ENCODE measurements at regions not wholly inside any gene's neighbourhood (a gene's known extent, or its start where the extent isn't known, plus 50 kb on each side); places are given as distances from the start of the nearest gene placed in this dataset.

GRCh38 chr4:175450446-175450845 is 361.6 kb downstream of the GPM6A start:
- no peaks in the 10 kb centered on the region for H3K9me2 ChIP-seq (ENCODE audit: insufficient read depth, low read length)
- H4K20me1 ChIP-seq (ENCODE audit: insufficient read depth, low read length): no peaks in the 10 kb centered on the region
- H2AFZ ChIP-seq (ENCODE audit: low read length): no peak overlapping the region
- H3K9me3 ChIP-seq (ENCODE audit: low read length): peaks cover 13% of the 10 kb centered on the region; the same call in 1 of the 2 replicates
- H3K4me2 ChIP-seq (ENCODE audit: low read length): no peak overlapping the region
- TF ChIP-seq, protein P1, sequence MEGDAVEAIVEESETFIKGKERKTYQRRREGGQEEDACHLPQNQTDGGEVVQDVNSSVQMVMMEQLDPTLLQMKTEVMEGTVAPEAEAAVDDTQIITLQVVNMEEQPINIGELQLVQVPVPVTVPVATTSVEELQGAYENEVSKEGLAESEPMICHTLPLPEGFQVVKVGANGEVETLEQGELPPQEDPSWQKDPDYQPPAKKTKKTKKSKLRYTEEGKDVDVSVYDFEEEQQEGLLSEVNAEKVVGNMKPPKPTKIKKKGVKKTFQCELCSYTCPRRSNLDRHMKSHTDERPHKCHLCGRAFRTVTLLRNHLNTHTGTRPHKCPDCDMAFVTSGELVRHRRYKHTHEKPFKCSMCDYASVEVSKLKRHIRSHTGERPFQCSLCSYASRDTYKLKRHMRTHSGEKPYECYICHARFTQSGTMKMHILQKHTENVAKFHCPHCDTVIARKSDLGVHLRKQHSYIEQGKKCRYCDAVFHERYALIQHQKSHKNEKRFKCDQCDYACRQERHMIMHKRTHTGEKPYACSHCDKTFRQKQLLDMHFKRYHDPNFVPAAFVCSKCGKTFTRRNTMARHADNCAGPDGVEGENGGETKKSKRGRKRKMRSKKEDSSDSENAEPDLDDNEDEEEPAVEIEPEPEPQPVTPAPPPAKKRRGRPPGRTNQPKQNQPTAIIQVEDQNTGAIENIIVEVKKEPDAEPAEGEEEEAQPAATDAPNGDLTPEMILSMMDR (conservative IDR thresholded peaks at IDR 0.05; ENCODE audit: low read length): no peak
- TF ChIP-seq EZH2phosphoT487 (IDR thresholded peaks at IDR 0.05; ENCODE audit: borderline replicate concordance, low read depth, low read length): no peak
- H3K4me1 ChIP-seq (ENCODE audit: insufficient read depth, low read length, poor library complexity, severe bottlenecking): no peaks in the 10 kb centered on the region
- no peak overlapping the region for H3K4me3 ChIP-seq (ENCODE audit: low read depth, low read length, poor library complexity, severe bottlenecking)
- ChIA-PET POLR2A (no interaction called here), CTCF (ENCODE audit: unreplicated experiment) (no interaction called here)
- intact Hi-C loops (cut with micrococcal nuclease; ENCODE audit: unreplicated experiment): no loop called here
- no TSS peak for BruUV-seq (replicated peaks)
- no peaks in the 10 kb centered on the region for H3K79me2 ChIP-seq (ENCODE audit: insufficient read depth, low read depth, low read length)
- DNase-seq (ENCODE audit: low spot score): no peak
- H3K36me3 ChIP-seq (ENCODE audit: insufficient read depth, low read length): no peaks in the 10 kb centered on the region; the same call in 1 of the 2 replicates
- H3K27ac ChIP-seq (ENCODE audit: low read depth, low read length, poor library complexity, severe bottlenecking): no peak overlapping the region

- TF ChIP-seq, protein P1 (conservative IDR thresholded peaks at IDR 0.05; ENCODE audit: low read length): no peak
- no peak for TF ChIP-seq EZH2phosphoT487 (IDR thresholded peaks at IDR 0.05; ENCODE audit: borderline replicate concordance, low read depth, low read length)
- Histone ChIP-seq H3K27ac (ENCODE audit: low read depth, low read length, poor library complexity, severe bottlenecking) (no peak overlapping the region), H3K79me2 (ENCODE audit: insufficient read depth, low read depth, low read length) (no peaks in the 10 kb centered on the region), H3K9me2 (ENCODE audit: insufficient read depth, low read length) (no peaks in the 10 kb centered on the region), H3K4me2 (ENCODE audit: low read length) (no peak overlapping the region), H3K9me3 (ENCODE audit: low read length) (peaks cover 20% of the 10 kb centered on the region; the same call in 1 of the 2 replicates), H3K36me3 (ENCODE audit: insufficient read depth, low read length) (no peaks in the 10 kb centered on the region; the same call in 1 of the 2 replicates), H3K4me3 (ENCODE audit: low read depth, low read length, poor library complexity, severe bottlenecking) (no peak overlapping the region), H2AFZ (ENCODE audit: low read length) (no peak overlapping the region), H4K20me1 (ENCODE audit: insufficient read depth, low read length) (no peaks in the 10 kb centered on the region), H3K4me1 (ENCODE audit: insufficient read depth, low read length, poor library complexity, severe bottlenecking) (no peaks in the 10 kb centered on the region)
- CTCF ChIA-PET (ENCODE audit: unreplicated experiment): no interaction called here
- DNase-seq (ENCODE audit: low spot score): no peak
- POLR2A ChIA-PET: interaction anchor here (1.4 kb wide), 1 partner anchor 12 kb away, joined by 4 read pairs; no protein-coding TSS in a partner anchor
- BruUV-seq (replicated peaks): no TSS peak
- intact Hi-C loops (cut with micrococcal nuclease; ENCODE audit: unreplicated experiment): no loop called here
Measured at GRCh38 chr4:175451238-175451965, 360.7 kb downstream of the GPM6A start.

- intact Hi-C loops (cut with micrococcal nuclease; ENCODE audit: unreplicated experiment): no loop called here
- H3K4me2 ChIP-seq (ENCODE audit: low read length): no peak overlapping the region
- no peak for DNase-seq (ENCODE audit: low spot score)
- ChIA-PET CTCF (ENCODE audit: unreplicated experiment) (no interaction called here), POLR2A (no interaction called here)
- TF ChIP-seq, protein P1 (conservative IDR thresholded peaks at IDR 0.05; ENCODE audit: low read length): no peak
- TF ChIP-seq EZH2phosphoT487 (IDR thresholded peaks at IDR 0.05; ENCODE audit: borderline replicate concordance, low read depth, low read length): no peak
- no peaks in the 10 kb centered on the region for H4K20me1 ChIP-seq (ENCODE audit: insufficient read depth, low read length)
- H3K79me2 ChIP-seq (ENCODE audit: insufficient read depth, low read depth, low read length): no peaks in the 10 kb centered on the region
- no peaks in the 10 kb centered on the region for H3K9me2 ChIP-seq (ENCODE audit: insufficient read depth, low read length)
- no peaks in the 10 kb centered on the region; the same call in 1 of the 2 replicates for H3K36me3 ChIP-seq (ENCODE audit: insufficient read depth, low read length)
- H2AFZ ChIP-seq (ENCODE audit: low read length): no peak overlapping the region
- no peak overlapping the region for H3K27ac ChIP-seq (ENCODE audit: low read depth, low read length, poor library complexity, severe bottlenecking)
- H3K4me3 ChIP-seq (ENCODE audit: low read depth, low read length, poor library complexity, severe bottlenecking): no peak overlapping the region
- no peaks in the 10 kb centered on the region for H3K4me1 ChIP-seq (ENCODE audit: insufficient read depth, low read length, poor library complexity, severe bottlenecking)
- peaks cover 26% of the 10 kb centered on the region; the same call in 1 of the 2 replicates for H3K9me3 ChIP-seq (ENCODE audit: low read length)
- BruUV-seq (replicated peaks): no TSS peak
Measured at GRCh38 chr4:175453456-175453855, 358.6 kb downstream of the GPM6A start.

All from OCI-LY7 (cell line).